ENCODE measurements at regions not wholly inside any gene's neighbourhood (a gene's known extent, or its start where the extent isn't known, plus 50 kb on each side); places are given as distances from the start of the nearest gene placed in this dataset.

- H3K4me1 ChIP-seq (ENCODE audit: control insufficient read depth in 4 of 4, insufficient read depth in 4 of 4, low read length in 3 of 4) = peaks cover 2 to 16% (median 15%) of the 10 kb centered on the region in 4 donors
- no peaks in the 10 kb centered on the region for H3K36me3 ChIP-seq (ENCODE audit: control insufficient read depth in 4 of 4, insufficient read depth in 3 of 4, low read depth in 1 of 4, low read length in 3 of 4)
- H3K4me3 ChIP-seq (ENCODE audit: low read depth in 1 of 3, low read length in 3 of 3) = no peak overlapping the region
- DNase-seq (ENCODE audit: low spot score) = no peak
- H3K27ac ChIP-seq (ENCODE audit: low read depth in 1 of 2, low read length in 2 of 2) = no peak overlapping the region
- no peaks in the 10 kb centered on the region for H3K9me3 ChIP-seq (ENCODE audit: control insufficient read depth in 4 of 4, low read length in 3 of 4)
- no peaks in the 10 kb centered on the region for H3K27me3 ChIP-seq (ENCODE audit: control insufficient read depth in 4 of 4, insufficient read depth in 4 of 4, low read length in 3 of 4)
- TF ChIP-seq REST (IDR thresholded peaks at IDR 0.05) = no peak
- TF ChIP-seq TAF1 (conservative IDR thresholded peaks at IDR 0.05) = no peak
- no peak for TF ChIP-seq SP1 (IDR thresholded peaks at IDR 0.05)
- no peak for TF ChIP-seq RAD21 (IDR thresholded peaks at IDR 0.05)
- no peak for TF ChIP-seq FOXA2 (IDR thresholded peaks at IDR 0.05)
- TF ChIP-seq HNF4A (conservative IDR thresholded peaks at IDR 0.05) = no peak
- TF ChIP-seq FOXA1 (IDR thresholded peaks at IDR 0.05) = no peak
- TF ChIP-seq RXRA (IDR thresholded peaks at IDR 0.05) = no peak
- TF ChIP-seq JUND (IDR thresholded peaks at IDR 0.05) = no peak
- no peak for TF ChIP-seq GABPA (IDR thresholded peaks at IDR 0.05 in 1 of 2, conservative IDR thresholded peaks at IDR 0.05 in 1 of 2)
- TF ChIP-seq EGR1 (IDR thresholded peaks at IDR 0.05; ENCODE audit: low read depth in 2 of 2) = no peak
- 70% methylated on average over 3 of the region's 3 CpGs for WGBS
- H3K9ac ChIP-seq (ENCODE audit: low read depth in 1 of 2, low read length in 2 of 2) = no peak overlapping the region
Measured at GRCh38 chr7:96547371-96547811, 162.3 kb downstream of the SEM1 start.

- 94% methylated on average over 2 of the region's 2 CpGs for WGBS
- H3K27ac ChIP-seq (ENCODE audit: low read depth in 1 of 2, low read length in 2 of 2) = no peak overlapping the region
- H3K36me3 ChIP-seq (ENCODE audit: control insufficient read depth in 4 of 4, insufficient read depth in 3 of 4, low read depth in 1 of 4, low read length in 3 of 4) = no peaks in the 10 kb centered on the region
- DNase-seq (ENCODE audit: low spot score) = no peak
- TF ChIP-seq SP1 (IDR thresholded peaks at IDR 0.05) (no peak), FOXA1 (IDR thresholded peaks at IDR 0.05) (no peak), ATF3 (IDR thresholded peaks at IDR 0.05) (no peak), HNF4A (conservative IDR thresholded peaks at IDR 0.05) (no peak), RXRA (IDR thresholded peaks at IDR 0.05) (no peak), JUND (IDR thresholded peaks at IDR 0.05) (no peak), CTCF (IDR thresholded peaks at IDR 0.05; ENCODE audit: low read depth, low read length, missing input control) (no peak), REST (IDR thresholded peaks at IDR 0.05) (no peak), FOXA2 (IDR thresholded peaks at IDR 0.05) (no peak), NR2F2 (IDR thresholded peaks at IDR 0.05) (no peak), EGR1 (IDR thresholded peaks at IDR 0.05; ENCODE audit: low read depth in 2 of 2) (no peak), HNF4G (IDR thresholded peaks at IDR 0.05) (no peak), RAD21 (IDR thresholded peaks at IDR 0.05) (no peak), YY1 (IDR thresholded peaks at IDR 0.05) (no peak), GABPA (IDR thresholded peaks at IDR 0.05 in 1 of 2, conservative IDR thresholded peaks at IDR 0.05 in 1 of 2) (no peak), TAF1 (conservative IDR thresholded peaks at IDR 0.05) (no peak)
- TF ChIP-seq, protein P1, sequence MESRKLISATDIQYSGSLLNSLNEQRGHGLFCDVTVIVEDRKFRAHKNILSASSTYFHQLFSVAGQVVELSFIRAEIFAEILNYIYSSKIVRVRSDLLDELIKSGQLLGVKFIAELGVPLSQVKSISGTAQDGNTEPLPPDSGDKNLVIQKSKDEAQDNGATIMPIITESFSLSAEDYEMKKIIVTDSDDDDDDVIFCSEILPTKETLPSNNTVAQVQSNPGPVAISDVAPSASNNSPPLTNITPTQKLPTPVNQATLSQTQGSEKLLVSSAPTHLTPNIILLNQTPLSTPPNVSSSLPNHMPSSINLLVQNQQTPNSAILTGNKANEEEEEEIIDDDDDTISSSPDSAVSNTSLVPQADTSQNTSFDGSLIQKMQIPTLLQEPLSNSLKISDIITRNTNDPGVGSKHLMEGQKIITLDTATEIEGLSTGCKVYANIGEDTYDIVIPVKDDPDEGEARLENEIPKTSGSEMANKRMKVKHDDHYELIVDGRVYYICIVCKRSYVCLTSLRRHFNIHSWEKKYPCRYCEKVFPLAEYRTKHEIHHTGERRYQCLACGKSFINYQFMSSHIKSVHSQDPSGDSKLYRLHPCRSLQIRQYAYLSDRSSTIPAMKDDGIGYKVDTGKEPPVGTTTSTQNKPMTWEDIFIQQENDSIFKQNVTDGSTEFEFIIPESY (IDR thresholded peaks at IDR 0.05) = no peak
- H3K4me1 ChIP-seq (ENCODE audit: control insufficient read depth in 4 of 4, insufficient read depth in 4 of 4, low read length in 3 of 4) = peaks cover 2 to 16% (median 15%) of the 10 kb centered on the region in 4 donors
- no peaks in the 10 kb centered on the region for H3K9me3 ChIP-seq (ENCODE audit: control insufficient read depth in 4 of 4, low read length in 3 of 4)
- H3K27me3 ChIP-seq (ENCODE audit: control insufficient read depth in 4 of 4, insufficient read depth in 4 of 4, low read length in 3 of 4) = no peaks in the 10 kb centered on the region
- no peak overlapping the region for H3K4me3 ChIP-seq (ENCODE audit: low read depth in 1 of 3, low read length in 3 of 3)
- no peak overlapping the region for H3K9ac ChIP-seq (ENCODE audit: low read depth in 1 of 2, low read length in 2 of 2)
Measured at GRCh38 chr7:96546426-96546825, 163.2 kb downstream of the SEM1 start.

Measured in liver (tissue), 8 donors.